ENCODE measurements at regions not wholly inside any gene's neighbourhood (a gene's known extent, or its start where the extent isn't known, plus 50 kb on each side); places are given as distances from the start of the nearest gene placed in this dataset.

DNA sequence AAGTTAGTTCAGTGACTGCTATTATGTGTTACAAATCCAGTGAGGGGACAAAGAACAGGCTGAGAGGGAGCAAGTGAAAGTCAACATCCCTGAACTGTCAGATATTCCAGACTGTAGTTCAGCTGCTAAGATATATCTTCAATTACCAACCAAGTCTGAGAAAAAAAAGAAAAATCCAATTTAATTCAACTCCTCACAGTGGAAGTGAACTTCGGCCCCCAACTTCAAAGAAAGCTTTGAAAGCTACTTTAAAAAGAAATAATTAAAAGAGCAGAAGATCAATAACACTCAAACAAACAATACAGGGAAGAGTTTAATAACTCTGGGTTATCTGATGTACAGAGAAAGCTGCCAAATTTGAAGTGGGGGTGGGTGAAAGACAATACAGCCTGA lies 174.0 kb downstream of the SERPINI1 start:
- Histone ChIP-seq H4K8ac (ENCODE audit: low read depth, low read length) (no peak overlapping the region), H3K9me3 (replicated peaks in 1 of 2; ENCODE audit: control insufficient read depth in 2 of 2, insufficient read depth in 1 of 2, low read depth in 1 of 2, low read length in 2 of 2) (no peaks in the 10 kb centered on the region), H3K36me3 (replicated peaks in 1 of 2; ENCODE audit: control insufficient read depth in 2 of 2, insufficient read depth in 2 of 2, low read length in 2 of 2) (no peaks in the 10 kb centered on the region), H2BK12ac (ENCODE audit: low read length) (no peak overlapping the region), H3K18ac (ENCODE audit: low read length) (no peak overlapping the region), H2AK5ac (ENCODE audit: low read depth, low read length) (no peak overlapping the region), H2BK5ac (ENCODE audit: low read length) (no peak overlapping the region), H3K4me1 (ENCODE audit: control insufficient read depth in 2 of 2, insufficient read depth in 1 of 2, low read depth in 1 of 2, low read length in 2 of 2) (no peaks in the 10 kb centered on the region), H3K23ac (ENCODE audit: low read depth, low read length, poor library complexity) (no peak overlapping the region), H2AFZ (ENCODE audit: low read length) (peak overlapping the region; percentile 36), H3K14ac (ENCODE audit: low read length) (no peak overlapping the region), H3K79me1 (ENCODE audit: low read depth, low read length) (no peaks in the 10 kb centered on the region), H2BK120ac (ENCODE audit: low read depth, low read length) (no peak overlapping the region), H3K4me2 (ENCODE audit: insufficient read depth, low read length, poor library complexity, severe bottlenecking) (no peak overlapping the region), H3K27me3 (ENCODE audit: control insufficient read depth in 3 of 3, insufficient read depth in 3 of 3, low read depth in 1 of 3, low read length in 3 of 3) (no peaks in the 10 kb centered on the region), H2BK15ac (ENCODE audit: low read length) (no peak overlapping the region), H3K4me3 (ENCODE audit: low read length in 2 of 2) (no peak overlapping the region), H3K9ac (ENCODE audit: low read depth, low read length, poor library complexity) (no peak overlapping the region), H3K27ac (replicated peaks; ENCODE audit: low read length) (no peak overlapping the region), H3K4ac (ENCODE audit: low read length) (no peak overlapping the region), H4K91ac (ENCODE audit: low read depth, low read length, poor library complexity) (no peak overlapping the region)
- no peak for DNase-seq (ENCODE audit: low spot score)
- WGBS, 2 donors (ENCODE audit: extremely low coverage in 2 of 2, insufficient read length in 2 of 2, insufficient replicate concordance in 1 of 2) = no CpG with 5 or more reads among the region's 1 CpG

- Histone ChIP-seq H3K4me1 (ENCODE audit: control insufficient read depth in 2 of 2, insufficient read depth in 1 of 2, low read depth in 1 of 2, low read length in 2 of 2) (no peaks in the 10 kb centered on the region), H3K27ac (replicated peaks; ENCODE audit: low read length) (no peak overlapping the region), H2AFZ (ENCODE audit: low read length) (peak overlapping the region; percentile 36), H3K36me3 (replicated peaks in 1 of 2; ENCODE audit: control insufficient read depth in 2 of 2, insufficient read depth in 2 of 2, low read length in 2 of 2) (no peaks in the 10 kb centered on the region), H2BK12ac (ENCODE audit: low read length) (no peak overlapping the region), H3K9me3 (replicated peaks in 1 of 2; ENCODE audit: control insufficient read depth in 2 of 2, insufficient read depth in 1 of 2, low read depth in 1 of 2, low read length in 2 of 2) (no peaks in the 10 kb centered on the region), H4K8ac (ENCODE audit: low read depth, low read length) (no peak overlapping the region), H2BK5ac (ENCODE audit: low read length) (no peak overlapping the region), H3K27me3 (ENCODE audit: control insufficient read depth in 3 of 3, insufficient read depth in 3 of 3, low read depth in 1 of 3, low read length in 3 of 3) (no peaks in the 10 kb centered on the region), H3K18ac (ENCODE audit: low read length) (no peak overlapping the region), H2BK120ac (ENCODE audit: low read depth, low read length) (no peak overlapping the region), H2AK5ac (ENCODE audit: low read depth, low read length) (no peak overlapping the region), H4K91ac (ENCODE audit: low read depth, low read length, poor library complexity) (no peak overlapping the region), H3K14ac (ENCODE audit: low read length) (no peak overlapping the region), H3K4me3 (ENCODE audit: low read length in 2 of 2) (no peak overlapping the region), H3K79me1 (ENCODE audit: low read depth, low read length) (no peaks in the 10 kb centered on the region), H3K4ac (ENCODE audit: low read length) (no peak overlapping the region), H3K9ac (ENCODE audit: low read depth, low read length, poor library complexity) (no peak overlapping the region), H3K23ac (ENCODE audit: low read depth, low read length, poor library complexity) (no peak overlapping the region), H3K4me2 (ENCODE audit: insufficient read depth, low read length, poor library complexity, severe bottlenecking) (no peak overlapping the region), H2BK15ac (ENCODE audit: low read length) (no peak overlapping the region)
- no peak for DNase-seq (ENCODE audit: low spot score)
- WGBS, 2 donors (ENCODE audit: extremely low coverage in 2 of 2, insufficient read length in 2 of 2, insufficient replicate concordance in 1 of 2) = no CpG with 5 or more reads among the region's 5 CpGs
These were observed 173.4 kb downstream of the SERPINI1 start for GRCh38 chr3:167908746-167909503.

DNA sequence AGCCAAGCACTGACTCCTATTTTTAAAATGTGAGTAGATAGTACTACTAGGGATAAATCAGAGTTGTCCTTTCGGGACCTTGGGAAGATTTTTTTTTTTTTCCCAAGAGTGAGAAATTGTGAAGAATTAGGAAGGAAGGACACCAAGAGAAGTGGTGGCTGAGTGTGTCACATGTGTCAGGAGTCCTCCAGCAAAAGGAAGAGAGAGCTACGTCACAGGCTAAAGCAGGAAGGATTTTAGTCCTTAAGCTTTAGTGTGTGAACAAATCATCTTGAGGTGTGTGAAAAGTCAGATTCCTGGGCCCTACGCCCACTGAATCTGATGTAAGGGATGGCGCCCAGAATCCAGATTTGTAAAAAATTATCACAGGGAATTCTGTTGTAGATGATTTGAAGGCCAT lies 172.7 kb downstream of the SERPINI1 start:
- Histone ChIP-seq H3K27ac (replicated peaks; ENCODE audit: low read length) (no peak overlapping the region), H2BK15ac (ENCODE audit: low read length) (no peak overlapping the region), H2BK120ac (ENCODE audit: low read depth, low read length) (no peak overlapping the region), H3K4me2 (ENCODE audit: insufficient read depth, low read length, poor library complexity, severe bottlenecking) (no peak overlapping the region), H4K8ac (ENCODE audit: low read depth, low read length) (no peak overlapping the region), H3K79me1 (ENCODE audit: low read depth, low read length) (no peaks in the 10 kb centered on the region), H3K9me3 (replicated peaks in 1 of 2; ENCODE audit: control insufficient read depth in 2 of 2, insufficient read depth in 1 of 2, low read depth in 1 of 2, low read length in 2 of 2) (no peaks in the 10 kb centered on the region), H3K14ac (ENCODE audit: low read length) (no peak overlapping the region), H2BK12ac (ENCODE audit: low read length) (no peak overlapping the region), H3K4me3 (ENCODE audit: low read length in 2 of 2) (no peak overlapping the region), H4K91ac (ENCODE audit: low read depth, low read length, poor library complexity) (no peak overlapping the region), H2AFZ (ENCODE audit: low read length) (peak overlapping the region; percentile 8), H3K27me3 (ENCODE audit: control insufficient read depth in 3 of 3, insufficient read depth in 3 of 3, low read depth in 1 of 3, low read length in 3 of 3) (no peaks in the 10 kb centered on the region), H3K4ac (ENCODE audit: low read length) (no peak overlapping the region), H2AK5ac (ENCODE audit: low read depth, low read length) (no peak overlapping the region), H3K18ac (ENCODE audit: low read length) (no peak overlapping the region), H3K9ac (ENCODE audit: low read depth, low read length, poor library complexity) (no peak overlapping the region), H3K36me3 (replicated peaks in 1 of 2; ENCODE audit: control insufficient read depth in 2 of 2, insufficient read depth in 2 of 2, low read length in 2 of 2) (no peaks in the 10 kb centered on the region), H2BK5ac (ENCODE audit: low read length) (no peak overlapping the region), H3K4me1 (ENCODE audit: control insufficient read depth in 2 of 2, insufficient read depth in 1 of 2, low read depth in 1 of 2, low read length in 2 of 2) (no peaks in the 10 kb centered on the region), H3K23ac (ENCODE audit: low read depth, low read length, poor library complexity) (no peak overlapping the region)
- no peak for DNase-seq (ENCODE audit: low spot score)
- no CpG with 5 or more reads among the region's 4 CpGs for WGBS, 2 donors (ENCODE audit: extremely low coverage in 2 of 2, insufficient read length in 2 of 2, insufficient replicate concordance in 1 of 2)

GRCh38 chr3:167901138-167901537 lies 165.6 kb downstream of the SERPINI1 start:
- no peak overlapping the region for H2AFZ ChIP-seq (ENCODE audit: low read length)
- no peak overlapping the region for H3K23ac ChIP-seq (ENCODE audit: low read depth, low read length, poor library complexity)
- no peak overlapping the region for H2BK120ac ChIP-seq (ENCODE audit: low read depth, low read length)
- no peaks in the 10 kb centered on the region for H3K36me3 ChIP-seq (replicated peaks in 1 of 2; ENCODE audit: control insufficient read depth in 2 of 2, insufficient read depth in 2 of 2, low read length in 2 of 2)
- H4K91ac ChIP-seq (ENCODE audit: low read depth, low read length, poor library complexity) = no peak overlapping the region
- no peak overlapping the region for H3K4me2 ChIP-seq (ENCODE audit: insufficient read depth, low read length, poor library complexity, severe bottlenecking)
- no peak overlapping the region for H3K27ac ChIP-seq (replicated peaks; ENCODE audit: low read length)
- no peak overlapping the region for H3K4me3 ChIP-seq (ENCODE audit: low read length in 2 of 2)
- no peak overlapping the region for H4K8ac ChIP-seq (ENCODE audit: low read depth, low read length)
- H2BK12ac ChIP-seq (ENCODE audit: low read length) = no peak overlapping the region
- DNase-seq (ENCODE audit: low spot score) = no peak
- H3K9me3 ChIP-seq (replicated peaks in 1 of 2; ENCODE audit: control insufficient read depth in 2 of 2, insufficient read depth in 1 of 2, low read depth in 1 of 2, low read length in 2 of 2) = no peaks in the 10 kb centered on the region
- no peaks in the 10 kb centered on the region for H3K79me1 ChIP-seq (ENCODE audit: low read depth, low read length)
- H2AK5ac ChIP-seq (ENCODE audit: low read depth, low read length) = no peak overlapping the region
- H3K14ac ChIP-seq (ENCODE audit: low read length) = no peak overlapping the region
- H3K4me1 ChIP-seq (ENCODE audit: control insufficient read depth in 2 of 2, insufficient read depth in 1 of 2, low read depth in 1 of 2, low read length in 2 of 2) = peaks cover under 1 to 3% of the 10 kb centered on the region in 2 donors
- no peak overlapping the region for H3K4ac ChIP-seq (ENCODE audit: low read length)
- H3K18ac ChIP-seq (ENCODE audit: low read length) = no peak overlapping the region
- H2BK5ac ChIP-seq (ENCODE audit: low read length) = no peak overlapping the region
- no CpG with 5 or more reads among the region's 1 CpG for WGBS, 2 donors (ENCODE audit: extremely low coverage in 2 of 2, insufficient read length in 2 of 2, insufficient replicate concordance in 1 of 2)
- H2BK15ac ChIP-seq (ENCODE audit: low read length) = no peak overlapping the region
- no peak overlapping the region for H3K9ac ChIP-seq (ENCODE audit: low read depth, low read length, poor library complexity)
- H3K27me3 ChIP-seq (ENCODE audit: control insufficient read depth in 3 of 3, insufficient read depth in 3 of 3, low read depth in 1 of 3, low read length in 3 of 3) = no peaks in the 10 kb centered on the region

Measured in neuronal stem cell (in vitro differentiated cells).